ENCODE measurements at regions not wholly inside any gene's neighbourhood (a gene's known extent, or its start where the extent isn't known, plus 50 kb on each side); places are given as distances from the start of the nearest gene placed in this dataset.

DNA sequence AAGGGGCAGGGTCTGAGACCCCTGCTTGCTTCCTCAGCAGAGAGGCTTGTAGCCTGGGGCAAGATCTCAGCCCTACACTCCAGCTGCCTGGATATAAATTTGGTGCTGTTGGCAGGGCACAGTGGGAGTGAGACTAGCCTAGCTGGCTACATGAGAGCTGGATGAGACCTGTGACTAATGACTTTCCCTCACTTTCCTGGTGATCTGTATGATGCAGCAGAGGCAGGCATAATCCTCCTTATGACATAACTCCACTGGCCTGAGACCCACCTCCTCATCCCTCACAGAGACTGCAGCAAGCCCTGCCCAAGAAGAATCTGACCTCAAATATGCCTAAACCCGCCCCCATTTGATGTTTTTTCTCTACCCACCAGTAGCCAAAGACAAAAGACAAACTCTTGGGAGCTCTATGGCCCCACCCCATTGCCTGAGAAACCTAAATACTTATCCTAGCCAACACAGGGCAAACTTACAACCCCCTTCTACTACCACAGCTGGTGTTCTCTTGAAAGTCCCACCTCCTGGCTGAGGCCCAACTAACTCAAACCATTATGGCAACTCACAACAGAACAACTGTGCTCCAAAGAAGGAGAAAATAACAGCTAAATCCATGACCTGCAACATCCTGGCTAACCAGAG is 102.7 kb downstream of the NR4A2 start:
- TF ChIP-seq, protein P1, sequence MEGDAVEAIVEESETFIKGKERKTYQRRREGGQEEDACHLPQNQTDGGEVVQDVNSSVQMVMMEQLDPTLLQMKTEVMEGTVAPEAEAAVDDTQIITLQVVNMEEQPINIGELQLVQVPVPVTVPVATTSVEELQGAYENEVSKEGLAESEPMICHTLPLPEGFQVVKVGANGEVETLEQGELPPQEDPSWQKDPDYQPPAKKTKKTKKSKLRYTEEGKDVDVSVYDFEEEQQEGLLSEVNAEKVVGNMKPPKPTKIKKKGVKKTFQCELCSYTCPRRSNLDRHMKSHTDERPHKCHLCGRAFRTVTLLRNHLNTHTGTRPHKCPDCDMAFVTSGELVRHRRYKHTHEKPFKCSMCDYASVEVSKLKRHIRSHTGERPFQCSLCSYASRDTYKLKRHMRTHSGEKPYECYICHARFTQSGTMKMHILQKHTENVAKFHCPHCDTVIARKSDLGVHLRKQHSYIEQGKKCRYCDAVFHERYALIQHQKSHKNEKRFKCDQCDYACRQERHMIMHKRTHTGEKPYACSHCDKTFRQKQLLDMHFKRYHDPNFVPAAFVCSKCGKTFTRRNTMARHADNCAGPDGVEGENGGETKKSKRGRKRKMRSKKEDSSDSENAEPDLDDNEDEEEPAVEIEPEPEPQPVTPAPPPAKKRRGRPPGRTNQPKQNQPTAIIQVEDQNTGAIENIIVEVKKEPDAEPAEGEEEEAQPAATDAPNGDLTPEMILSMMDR (IDR thresholded peaks at IDR 0.05; ENCODE audit: low read depth, low read length), result no peak
- TF ChIP-seq POLR2A (IDR thresholded peaks at IDR 0.05; ENCODE audit: extremely low read depth, insufficient read length), result no peak
- TF ChIP-seq, protein P2, sequence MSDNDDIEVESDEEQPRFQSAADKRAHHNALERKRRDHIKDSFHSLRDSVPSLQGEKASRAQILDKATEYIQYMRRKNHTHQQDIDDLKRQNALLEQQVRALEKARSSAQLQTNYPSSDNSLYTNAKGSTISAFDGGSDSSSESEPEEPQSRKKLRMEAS (IDR thresholded peaks at IDR 0.05; ENCODE audit: low read depth, low read length), result no peak

Data from NB4 (cell line).